GM19023 (cell line): ENCODE measurements at regions not wholly inside any gene's neighbourhood (a gene's known extent, or its start where the extent isn't known, plus 50 kb on each side); places are given as distances from the start of the nearest gene placed in this dataset.

Experiments
- ATAC-seq: cut with Tn5 transposase; IDR thresholded peaks from one replicate; pipeline ENCODE4 v1.9.1; 2021; ENCODE audit warnings: mild to moderate bottlenecking, moderate library complexity; ENCODE audit not compliant: unreplicated experiment

GRCh38 chr13:44019651-44020050 lies 139.9 kb downstream of the LACC1 start:
- no peak for ATAC-seq

GRCh38 chr13:44021422-44021821 lies 141.7 kb downstream of the LACC1 start:
- no peak for ATAC-seq

- ATAC-seq: no peak
Measured at GRCh38 chr13:44022196-44022595, 142.5 kb downstream of the LACC1 start.

GRCh38 chr13:44024167-44024845 lies 144.6 kb downstream of the LACC1 start:
- ATAC-seq: no peak

GRCh38 chr13:44024846-44025195 lies 145.1 kb downstream of the LACC1 start:
- no peak for ATAC-seq

- no peak for ATAC-seq
Measured at GRCh38 chr13:44026194-44026593, 146.5 kb downstream of the LACC1 start.

- no peak for ATAC-seq
Measured at GRCh38 chr13:44028734-44029133, 149.0 kb downstream of the LACC1 start.

GRCh38 chr13:44030615-44031014 lies 150.9 kb downstream of the LACC1 start:
- no peak for ATAC-seq

GRCh38 chr13:44031555-44031954 lies 151.9 kb downstream of the LACC1 start:
- no peak for ATAC-seq

- no peak for ATAC-seq
Measured at GRCh38 chr13:44032802-44033201, 153.1 kb downstream of the LACC1 start.

GRCh38 chr13:44035400-44035799 lies 155.7 kb downstream of the LACC1 start:
- no peak for ATAC-seq

GRCh38 chr13:44040070-44040817 lies 160.5 kb downstream of the LACC1 start:
- ATAC-seq: no peak

- no peak for ATAC-seq
Measured at GRCh38 chr13:44040818-44041100, 161.1 kb downstream of the LACC1 start.

GRCh38 chr13:44044547-44045179 lies 165.0 kb downstream of the LACC1 start:
- no peak for ATAC-seq

GRCh38 chr13:44045180-44045562 lies 165.5 kb downstream of the LACC1 start:
- no peak for ATAC-seq

- no peak for ATAC-seq
Measured at GRCh38 chr13:44046428-44046827, 166.7 kb downstream of the LACC1 start.

GRCh38 chr13:44048326-44048725 lies 168.6 kb downstream of the LACC1 start:
- no peak for ATAC-seq

GRCh38 chr13:44049081-44049945 lies 169.6 kb downstream of the LACC1 start:
- no peak for ATAC-seq

- ATAC-seq: no peak
Measured at GRCh38 chr13:44050450-44051063, 170.9 kb downstream of the LACC1 start.

- no peak for ATAC-seq
Measured at GRCh38 chr13:44051405-44051804, 171.7 kb downstream of the LACC1 start.
